Mesothelial cell of epicardium (in vitro differentiated cells): ENCODE measurements at regions not wholly inside any gene's neighbourhood (a gene's known extent, or its start where the extent isn't known, plus 50 kb on each side); places are given as distances from the start of the nearest gene placed in this dataset.

Experiments
- DNase-seq, 2 experiments: peaks; one replicate each; pipeline ENCODE4 v3.0.0; 2021; ENCODE audit warnings: low spot score in 2 of 2; ENCODE audit not compliant: unreplicated experiment in 2 of 2
- H3K27ac Mint-ChIP-seq: 2 replicates; pipeline ENCODE4 v1.8.0; 2021; ENCODE audit warnings: mixed read lengths
- H3K27me3 Mint-ChIP-seq: 2 replicates; pipeline ENCODE4 v1.8.0; 2021; ENCODE audit warnings: low read depth, mixed read lengths
- H3K36me3 Mint-ChIP-seq: 2 replicates; pipeline ENCODE4 v1.8.0; 2021; ENCODE audit warnings: mixed read lengths
- H3K4me1 Mint-ChIP-seq: 2 replicates; pipeline ENCODE4 v1.8.0; 2021; ENCODE audit warnings: mixed read lengths
- H3K4me3 Mint-ChIP-seq: 2 replicates; pipeline ENCODE4 v1.8.0; 2021; ENCODE audit warnings: mild to moderate bottlenecking, moderate library complexity, mixed read lengths
- H3K9me3 Mint-ChIP-seq: 2 replicates; pipeline ENCODE4 v1.8.0; 2021; ENCODE audit warnings: mixed read lengths
- TF ChIP-seq, protein P1 (sequence below): fragments of 200-600 bp; sonication (generic); IDR thresholded peaks from one replicate; pipeline ENCODE4 v1.5.0; 2021; ENCODE audit warnings: antibody characterized with exemption; ENCODE audit not compliant: unreplicated experiment

DNA sequence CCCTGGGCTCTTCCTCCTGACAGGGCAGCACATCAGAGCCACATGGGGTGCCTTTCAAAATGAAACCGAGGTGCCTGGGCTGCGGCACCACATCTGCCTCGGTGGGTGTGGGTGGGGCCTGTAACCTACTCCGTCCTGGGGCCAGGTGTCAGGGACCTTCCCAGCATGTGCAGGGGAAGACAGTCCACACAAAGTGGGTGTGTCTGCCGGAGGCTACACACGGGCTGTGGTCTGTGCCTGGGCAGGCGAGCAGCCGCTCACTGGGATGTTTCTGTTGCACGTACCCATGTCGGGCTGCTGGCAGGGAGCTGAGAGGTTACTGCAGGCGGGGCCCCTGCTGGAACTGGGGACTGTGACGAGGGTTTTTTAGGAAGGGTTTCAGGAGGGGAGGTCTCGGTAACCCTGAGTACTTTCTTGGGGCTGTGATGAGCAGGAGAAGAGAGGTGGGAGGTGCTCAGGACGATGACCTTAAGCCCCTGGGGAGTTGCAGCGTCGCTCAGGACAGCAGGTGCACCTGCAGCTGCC lies 351.2 kb downstream of the SEC14L1 start:
- DNase-seq, result no peak
- no peaks in the 10 kb centered on the region for H3K9me3 Mint-ChIP-seq
- no peak overlapping the region for H3K4me3 Mint-ChIP-seq
- peaks cover 12% of the 10 kb centered on the region for H3K36me3 Mint-ChIP-seq
- TF ChIP-seq, protein P1, sequence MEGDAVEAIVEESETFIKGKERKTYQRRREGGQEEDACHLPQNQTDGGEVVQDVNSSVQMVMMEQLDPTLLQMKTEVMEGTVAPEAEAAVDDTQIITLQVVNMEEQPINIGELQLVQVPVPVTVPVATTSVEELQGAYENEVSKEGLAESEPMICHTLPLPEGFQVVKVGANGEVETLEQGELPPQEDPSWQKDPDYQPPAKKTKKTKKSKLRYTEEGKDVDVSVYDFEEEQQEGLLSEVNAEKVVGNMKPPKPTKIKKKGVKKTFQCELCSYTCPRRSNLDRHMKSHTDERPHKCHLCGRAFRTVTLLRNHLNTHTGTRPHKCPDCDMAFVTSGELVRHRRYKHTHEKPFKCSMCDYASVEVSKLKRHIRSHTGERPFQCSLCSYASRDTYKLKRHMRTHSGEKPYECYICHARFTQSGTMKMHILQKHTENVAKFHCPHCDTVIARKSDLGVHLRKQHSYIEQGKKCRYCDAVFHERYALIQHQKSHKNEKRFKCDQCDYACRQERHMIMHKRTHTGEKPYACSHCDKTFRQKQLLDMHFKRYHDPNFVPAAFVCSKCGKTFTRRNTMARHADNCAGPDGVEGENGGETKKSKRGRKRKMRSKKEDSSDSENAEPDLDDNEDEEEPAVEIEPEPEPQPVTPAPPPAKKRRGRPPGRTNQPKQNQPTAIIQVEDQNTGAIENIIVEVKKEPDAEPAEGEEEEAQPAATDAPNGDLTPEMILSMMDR, result no peak
- no peaks in the 10 kb centered on the region for H3K4me1 Mint-ChIP-seq
- H3K27me3 Mint-ChIP-seq, result no peaks in the 10 kb centered on the region
- H3K27ac Mint-ChIP-seq, result peak overlapping the region; percentile 25

DNA sequence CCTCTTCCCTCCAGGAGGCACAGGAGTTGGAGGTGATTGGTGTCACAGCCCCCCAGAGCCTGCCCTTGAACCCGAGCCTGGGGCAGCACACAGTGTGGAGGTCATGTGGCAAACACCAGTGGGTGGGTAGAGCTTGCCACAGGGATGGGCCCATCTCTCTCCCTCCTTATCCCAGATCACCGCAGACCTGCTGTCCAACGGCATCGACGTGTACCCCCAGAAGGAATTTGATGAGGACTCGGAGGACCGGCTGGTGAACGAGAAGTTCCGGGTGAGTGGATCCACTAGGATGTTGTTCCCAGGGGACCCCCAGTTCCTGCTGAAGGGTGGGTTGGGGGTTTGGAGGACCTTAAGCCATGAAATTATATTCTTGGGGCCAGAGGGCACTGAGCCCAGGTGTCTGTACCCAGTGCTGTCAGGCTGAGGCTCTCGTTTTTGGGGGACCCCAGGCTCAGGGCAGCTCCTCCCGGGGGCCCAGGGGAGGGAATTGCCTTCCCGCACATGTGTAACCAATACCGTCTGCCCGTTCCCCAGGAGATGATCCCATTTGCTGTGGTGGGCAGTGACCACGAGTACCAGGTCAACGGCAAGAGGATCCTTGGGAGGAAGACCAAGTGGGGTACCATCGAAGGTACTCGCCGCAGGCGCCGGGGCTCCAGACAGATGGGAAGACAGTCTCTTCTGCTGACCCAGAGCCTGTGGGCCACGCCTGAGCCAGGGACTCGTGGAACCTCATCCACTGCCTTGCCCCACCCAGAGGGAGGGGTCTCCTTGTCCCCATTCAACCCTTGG lies 351.9 kb downstream of the SEC14L1 start:
- DNase-seq, result no peak
- peaks cover 12% of the 10 kb centered on the region for H3K36me3 Mint-ChIP-seq
- H3K27ac Mint-ChIP-seq, result peak overlapping the region; percentile 25
- no peaks in the 10 kb centered on the region for H3K27me3 Mint-ChIP-seq
- TF ChIP-seq, protein P1, result no peak
- no peaks in the 10 kb centered on the region for H3K9me3 Mint-ChIP-seq
- no peaks in the 10 kb centered on the region for H3K4me1 Mint-ChIP-seq
- H3K4me3 Mint-ChIP-seq, result no peak overlapping the region

DNA sequence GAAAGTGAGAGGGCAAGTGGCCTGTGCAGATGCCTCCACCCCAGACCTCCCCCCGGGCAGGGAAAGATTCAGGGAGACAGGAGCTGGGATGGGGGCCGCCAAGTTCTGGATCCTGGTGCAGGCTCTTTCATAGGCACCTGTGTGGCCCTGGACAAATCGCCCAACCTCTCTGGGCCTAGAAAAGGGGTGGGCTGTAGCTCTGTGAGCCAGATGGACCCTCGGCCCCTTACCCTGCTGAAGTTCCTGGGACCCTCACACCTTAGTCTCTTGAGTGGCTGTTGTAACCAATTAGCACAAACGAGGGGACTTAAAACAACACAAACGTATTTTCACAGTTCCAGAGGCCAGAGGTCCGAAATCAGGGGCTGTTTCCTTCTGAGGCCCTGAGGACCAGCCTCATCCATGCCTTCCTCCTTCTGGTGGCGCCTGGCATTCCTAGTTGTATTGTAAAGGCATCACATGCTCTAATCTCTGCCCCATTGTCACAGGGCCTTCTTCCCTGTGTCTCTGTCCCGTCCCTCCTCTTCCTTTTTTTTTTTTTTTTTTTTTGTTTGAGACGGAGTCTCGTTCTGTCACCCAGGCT lies 352.6 kb downstream of the SEC14L1 start:
- no peaks in the 10 kb centered on the region for H3K9me3 Mint-ChIP-seq
- DNase-seq, result no peak
- TF ChIP-seq, protein P1, result no peak
- no peaks in the 10 kb centered on the region for H3K27me3 Mint-ChIP-seq
- H3K36me3 Mint-ChIP-seq, result peaks cover 12% of the 10 kb centered on the region
- H3K4me1 Mint-ChIP-seq, result no peaks in the 10 kb centered on the region
- no peak overlapping the region for H3K4me3 Mint-ChIP-seq
- peak overlapping the region; percentile 21 for H3K27ac Mint-ChIP-seq

DNA sequence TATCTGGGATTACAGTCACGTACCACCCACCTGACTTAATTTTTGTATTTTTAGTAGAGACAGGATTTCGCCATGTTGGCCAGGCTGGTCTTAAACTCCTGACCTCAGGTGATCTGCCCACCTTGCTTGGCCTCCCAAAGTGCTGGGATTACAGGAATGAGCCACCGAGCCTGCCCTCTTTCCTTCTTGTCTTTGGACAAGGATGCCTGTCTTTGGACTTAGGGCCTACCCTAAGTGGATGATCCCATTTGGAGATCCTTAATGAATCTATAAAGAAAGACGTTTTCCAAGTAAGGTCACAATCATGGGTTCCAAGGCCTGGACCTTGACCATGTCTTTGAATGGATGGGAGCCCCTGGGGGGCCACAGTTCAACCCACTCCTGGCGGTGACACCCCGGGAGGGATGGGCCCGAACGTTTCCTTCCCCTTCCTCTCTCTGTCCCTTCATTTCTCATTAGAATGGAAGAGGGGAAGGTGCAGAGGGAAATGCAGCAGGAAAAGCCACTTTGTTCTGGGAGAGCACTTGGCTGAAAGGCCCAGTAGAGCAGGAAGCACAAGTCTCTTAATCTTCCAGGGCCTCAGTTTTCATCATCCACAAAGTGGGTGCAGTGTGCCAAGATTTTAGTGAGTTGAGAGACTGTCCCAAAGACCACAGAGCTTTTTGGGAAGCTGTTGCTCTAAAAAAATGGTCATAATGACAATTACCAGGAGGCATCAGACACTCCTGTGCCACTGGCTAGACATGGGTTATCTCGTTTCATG lies 353.3 kb downstream of the SEC14L1 start:
- H3K27me3 Mint-ChIP-seq, result no peaks in the 10 kb centered on the region
- no peak overlapping the region for H3K4me3 Mint-ChIP-seq
- H3K9me3 Mint-ChIP-seq, result no peaks in the 10 kb centered on the region
- no peaks in the 10 kb centered on the region for H3K4me1 Mint-ChIP-seq
- peaks cover 9% of the 10 kb centered on the region for H3K36me3 Mint-ChIP-seq
- DNase-seq, result no peak
- H3K27ac Mint-ChIP-seq, result no peak overlapping the region
- TF ChIP-seq, protein P1, result no peak

DNA sequence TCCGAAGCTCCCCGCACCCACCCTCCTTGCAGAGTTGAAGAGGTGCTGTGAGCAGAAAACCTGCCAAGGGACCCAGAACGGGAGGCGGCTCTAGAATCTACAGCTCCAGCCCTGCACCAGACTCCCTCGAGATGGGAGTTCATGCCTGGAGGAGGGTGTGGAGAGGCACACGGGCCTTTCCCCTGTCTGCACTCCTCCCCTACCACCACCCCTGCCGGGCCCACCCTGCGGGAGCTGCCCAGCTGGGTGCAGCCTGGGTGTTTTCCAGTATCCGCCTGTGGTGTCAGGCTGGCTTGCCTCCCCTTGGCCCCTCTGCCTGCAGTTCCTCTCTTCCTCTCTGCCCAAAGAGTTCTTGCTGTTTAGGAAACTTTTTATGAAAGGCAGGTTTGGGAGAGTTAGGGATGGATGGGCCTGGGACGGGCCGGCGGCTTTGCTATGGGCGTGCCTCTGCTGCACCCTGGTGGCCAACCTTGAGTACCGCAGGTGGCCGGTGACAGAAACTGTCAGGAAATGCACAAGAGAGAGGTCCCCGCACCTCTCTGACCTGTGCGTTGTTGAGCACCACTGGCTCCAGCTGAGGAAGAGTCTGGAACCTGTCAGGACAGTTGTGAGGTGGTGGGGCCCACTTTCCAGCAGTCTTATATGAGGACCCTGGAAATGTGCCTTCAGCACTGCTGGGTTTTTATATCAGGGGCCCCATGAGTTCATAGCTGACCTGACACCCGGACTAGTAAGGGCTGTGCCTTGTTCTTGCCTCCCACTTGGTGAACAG lies 354.1 kb downstream of the SEC14L1 start:
- no peak overlapping the region for H3K27ac Mint-ChIP-seq
- peaks cover 15% of the 10 kb centered on the region for H3K36me3 Mint-ChIP-seq
- no peaks in the 10 kb centered on the region for H3K9me3 Mint-ChIP-seq
- no peak overlapping the region for H3K4me3 Mint-ChIP-seq
- H3K4me1 Mint-ChIP-seq, result no peaks in the 10 kb centered on the region
- TF ChIP-seq, protein P1, result peak; percentile 99
- no peaks in the 10 kb centered on the region for H3K27me3 Mint-ChIP-seq
- peak; percentile 66 to 88 for DNase-seq
